Endothelial cell (in vitro differentiated cells): ENCODE measurements at regions not wholly inside any gene's neighbourhood (a gene's known extent, or its start where the extent isn't known, plus 50 kb on each side); places are given as distances from the start of the nearest gene placed in this dataset.

ENCODE experiments used
- DNase-seq: peaks from one replicate; pipeline ENCODE4 v3.0.0; 2021; ENCODE audit warnings: low spot score
- H3K27ac Mint-ChIP-seq: one replicate; pipeline ENCODE4 v1.8.0; 2021; ENCODE audit warnings: mixed read lengths, inconsistent platforms; ENCODE audit not compliant: unreplicated experiment
- H3K27me3 Mint-ChIP-seq: one replicate; pipeline ENCODE4 v1.8.0; 2021; ENCODE audit warnings: mild to moderate bottlenecking, moderate library complexity, mixed read lengths, inconsistent platforms; ENCODE audit not compliant: unreplicated experiment
- H3K36me3 Mint-ChIP-seq: one replicate; pipeline ENCODE4 v1.8.0; 2021; ENCODE audit warnings: mild to moderate bottlenecking, low read depth, mixed read lengths, inconsistent platforms; ENCODE audit not compliant: unreplicated experiment
- H3K4me1 Mint-ChIP-seq: one replicate; pipeline ENCODE4 v1.8.0; 2021; ENCODE audit warnings: mild to moderate bottlenecking, mixed read lengths, inconsistent platforms; ENCODE audit not compliant: unreplicated experiment
- H3K4me3 Mint-ChIP-seq: one replicate; pipeline ENCODE4 v1.8.0; 2021; ENCODE audit warnings: mild to moderate bottlenecking, mixed read lengths, inconsistent platforms; ENCODE audit not compliant: unreplicated experiment
- H3K9me3 Mint-ChIP-seq: one replicate; pipeline ENCODE4 v1.8.0; 2021; ENCODE audit warnings: mixed read lengths, inconsistent platforms; ENCODE audit not compliant: unreplicated experiment
- TF ChIP-seq, protein P1 (sequence below): fragments of 200-600 bp; sonication (generic); IDR thresholded peaks from one replicate; pipeline ENCODE4 v1.5.0; 2021; ENCODE audit warnings: antibody characterized with exemption; ENCODE audit not compliant: unreplicated experiment

- no peaks in the 10 kb centered on the region for H3K4me1 Mint-ChIP-seq
- TF ChIP-seq, protein P1, sequence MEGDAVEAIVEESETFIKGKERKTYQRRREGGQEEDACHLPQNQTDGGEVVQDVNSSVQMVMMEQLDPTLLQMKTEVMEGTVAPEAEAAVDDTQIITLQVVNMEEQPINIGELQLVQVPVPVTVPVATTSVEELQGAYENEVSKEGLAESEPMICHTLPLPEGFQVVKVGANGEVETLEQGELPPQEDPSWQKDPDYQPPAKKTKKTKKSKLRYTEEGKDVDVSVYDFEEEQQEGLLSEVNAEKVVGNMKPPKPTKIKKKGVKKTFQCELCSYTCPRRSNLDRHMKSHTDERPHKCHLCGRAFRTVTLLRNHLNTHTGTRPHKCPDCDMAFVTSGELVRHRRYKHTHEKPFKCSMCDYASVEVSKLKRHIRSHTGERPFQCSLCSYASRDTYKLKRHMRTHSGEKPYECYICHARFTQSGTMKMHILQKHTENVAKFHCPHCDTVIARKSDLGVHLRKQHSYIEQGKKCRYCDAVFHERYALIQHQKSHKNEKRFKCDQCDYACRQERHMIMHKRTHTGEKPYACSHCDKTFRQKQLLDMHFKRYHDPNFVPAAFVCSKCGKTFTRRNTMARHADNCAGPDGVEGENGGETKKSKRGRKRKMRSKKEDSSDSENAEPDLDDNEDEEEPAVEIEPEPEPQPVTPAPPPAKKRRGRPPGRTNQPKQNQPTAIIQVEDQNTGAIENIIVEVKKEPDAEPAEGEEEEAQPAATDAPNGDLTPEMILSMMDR = no peak
- H3K27me3 Mint-ChIP-seq = no peaks in the 10 kb centered on the region
- H3K27ac Mint-ChIP-seq = no peak overlapping the region
- no peaks in the 10 kb centered on the region for H3K36me3 Mint-ChIP-seq
- no peaks in the 10 kb centered on the region for H3K9me3 Mint-ChIP-seq
- no peak for DNase-seq
- H3K4me3 Mint-ChIP-seq = no peak overlapping the region
These were observed 86.0 kb downstream of the TENT5A start for GRCh38 chr6:81666481-81666880.

DNA sequence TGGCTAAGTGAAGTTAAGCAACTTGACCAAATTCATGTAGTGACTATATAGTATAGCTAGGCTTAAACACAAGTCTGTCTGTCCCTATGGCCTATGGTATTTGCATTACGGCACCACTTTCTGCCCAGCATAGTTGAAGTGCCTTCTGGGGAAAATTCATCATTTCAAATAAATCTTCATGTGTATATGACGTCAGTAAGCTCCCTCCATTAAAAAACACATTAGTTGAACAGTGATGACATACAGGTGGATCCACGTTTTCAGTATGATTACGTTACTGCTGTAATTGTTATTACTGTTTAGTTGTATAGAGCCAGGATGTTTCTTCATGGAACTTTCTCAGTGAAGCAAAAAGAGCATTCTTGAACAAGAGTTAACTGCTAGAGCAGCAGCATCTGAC lies 96.2 kb downstream of the TENT5A start:
- Mint-ChIP-seq H3K4me1 (no peaks in the 10 kb centered on the region), H3K4me3 (no peak overlapping the region), H3K9me3 (no peaks in the 10 kb centered on the region)

DNA sequence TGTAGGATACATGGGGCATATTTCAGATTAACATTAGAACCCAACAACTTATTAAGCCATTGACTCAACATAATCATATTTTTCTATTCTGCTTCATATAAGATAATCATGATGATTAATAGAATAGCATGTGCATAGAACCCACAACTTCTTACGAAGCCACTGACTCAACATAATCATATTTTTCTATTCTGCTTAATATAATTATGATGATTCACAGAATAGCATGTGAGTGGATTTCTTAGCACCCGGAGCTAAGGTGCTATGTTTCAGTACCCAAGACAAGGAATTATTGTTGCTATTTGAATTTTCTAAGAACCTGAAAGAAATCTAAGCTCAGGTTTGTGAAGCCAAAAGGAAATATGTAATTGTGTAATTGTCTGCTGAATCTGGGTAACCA lies 96.8 kb downstream of the TENT5A start:
- H3K9me3 Mint-ChIP-seq = no peaks in the 10 kb centered on the region
- H3K27ac Mint-ChIP-seq = no peak overlapping the region
- H3K36me3 Mint-ChIP-seq = no peaks in the 10 kb centered on the region
- no peaks in the 10 kb centered on the region for H3K4me1 Mint-ChIP-seq
- H3K4me3 Mint-ChIP-seq = no peak overlapping the region
- TF ChIP-seq, protein P1 = no peak
- no peak for DNase-seq
- no peaks in the 10 kb centered on the region for H3K27me3 Mint-ChIP-seq

More for the DNA sequence above, 96.2 kb downstream of the TENT5A start:
- Mint-ChIP-seq H3K27me3 (no peaks in the 10 kb centered on the region), H3K36me3 (no peaks in the 10 kb centered on the region), H3K27ac (no peak overlapping the region)
- no peak for DNase-seq
- TF ChIP-seq, protein P1 = no peak

GRCh38 chr6:81648502-81648901 lies 104.0 kb downstream of the TENT5A start:
- H3K9me3 Mint-ChIP-seq = no peaks in the 10 kb centered on the region

DNA sequence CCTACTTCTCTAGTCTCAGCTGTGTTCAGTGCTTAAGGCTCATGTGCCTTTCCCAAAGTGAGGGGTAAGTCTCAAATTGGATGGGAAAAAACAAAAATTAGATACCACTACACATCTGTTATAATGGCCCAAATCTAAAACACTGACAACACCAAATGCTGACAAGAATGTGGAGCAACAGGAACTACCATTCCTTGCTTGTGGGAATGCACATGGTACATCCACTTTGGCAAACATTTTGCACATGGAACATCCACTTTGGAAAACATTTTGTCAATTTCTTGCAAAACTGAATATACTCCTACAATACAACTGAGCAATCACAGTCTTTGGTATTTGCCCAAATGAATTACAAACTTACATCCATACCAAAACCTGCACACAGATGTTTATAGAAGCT lies 109.3 kb downstream of the TENT5A start:
- no peak for DNase-seq
- Mint-ChIP-seq H3K9me3 (no peaks in the 10 kb centered on the region), H3K27me3 (no peaks in the 10 kb centered on the region), H3K27ac (no peak overlapping the region), H3K4me1 (peaks cover 4% of the 10 kb centered on the region), H3K4me3 (no peak overlapping the region), H3K36me3 (no peaks in the 10 kb centered on the region)
- TF ChIP-seq, protein P1 = no peak

More at GRCh38 chr6:81648502-81648901, 104.0 kb downstream of the TENT5A start:
- no peak overlapping the region for H3K4me3 Mint-ChIP-seq
- peaks cover 3% of the 10 kb centered on the region for H3K4me1 Mint-ChIP-seq
- DNase-seq = no peak
- no peaks in the 10 kb centered on the region for H3K36me3 Mint-ChIP-seq
- no peaks in the 10 kb centered on the region for H3K27me3 Mint-ChIP-seq
- no peak overlapping the region for H3K27ac Mint-ChIP-seq
- TF ChIP-seq, protein P1 = no peak
